Astrocyte of the hippocampus (primary cell): ENCODE measurements at regions not wholly inside any gene's neighbourhood (a gene's known extent, or its start where the extent isn't known, plus 50 kb on each side); places are given as distances from the start of the nearest gene placed in this dataset.
"Not testable (repeated sequence)": the region's sequence is repeated elsewhere in the genome, so short reads cannot be mapped to it uniquely, and the experiment has no call there.

Experiments used
- DNase-seq: peaks from one replicate; pipeline ENCODE4 v3.0.0; 2011; ENCODE audit warnings: low read depth, low spot score

GRCh38 chr6:22095836-22096235 is 201.0 kb downstream of the PRL start:
- DNase-seq: no peak

GRCh38 chr6:22098601-22099031 is 198.2 kb downstream of the PRL start:
- no peak for DNase-seq

- peak; percentile 56 for DNase-seq
These were observed 197.6 kb downstream of the PRL start for GRCh38 chr6:22099231-22099630.

GRCh38 chr6:22099923-22100322 is 196.9 kb downstream of the PRL start:
- peak; percentile 49 for DNase-seq

GRCh38 chr6:22101163-22101562 is 195.7 kb downstream of the PRL start:
- no peak for DNase-seq

GRCh38 chr6:22102671-22103070 is 194.2 kb downstream of the PRL start:
- no peak for DNase-seq

- DNase-seq: no peak
These were observed 190.4 kb downstream of the PRL start for GRCh38 chr6:22106451-22106850.

GRCh38 chr6:22106961-22107360 is 189.9 kb downstream of the PRL start:
- no peak for DNase-seq

- DNase-seq: peak; percentile 33
These were observed 188.6 kb downstream of the PRL start for GRCh38 chr6:22108199-22108598.

GRCh38 chr6:22110061-22110460 is 186.8 kb downstream of the PRL start:
- DNase-seq: no peak

- DNase-seq: peak; percentile 22
These were observed 184.4 kb downstream of the PRL start for GRCh38 chr6:22112461-22112860.

- DNase-seq: peak; percentile 94
These were observed 183.6 kb downstream of the PRL start for GRCh38 chr6:22113026-22113766.

- DNase-seq: no peak
These were observed 181.3 kb downstream of the PRL start for GRCh38 chr6:22115559-22115958.

GRCh38 chr6:22117631-22118030 is 179.2 kb downstream of the PRL start:
- no peak for DNase-seq

- no peak for DNase-seq
These were observed 177.3 kb downstream of the PRL start for GRCh38 chr6:22119500-22119899.

GRCh38 chr6:22124756-22125155 is 172.1 kb downstream of the PRL start:
- DNase-seq: no peak

GRCh38 chr6:22126910-22127309 is 169.9 kb downstream of the PRL start:
- no peak for DNase-seq

- no peak for DNase-seq
These were observed 167.1 kb downstream of the PRL start for GRCh38 chr6:22129751-22130150.

- DNase-seq: no peak
These were observed 164.2 kb downstream of the PRL start for GRCh38 chr6:22132656-22133055.

- no peak for DNase-seq
These were observed 163.5 kb downstream of the PRL start for GRCh38 chr6:22133357-22133756.

- no peak for DNase-seq
These were observed 162.5 kb downstream of the PRL start for GRCh38 chr6:22134308-22134707.

- DNase-seq: no peak
These were observed 161.4 kb downstream of the PRL start for GRCh38 chr6:22135395-22135794.

- DNase-seq: not testable (repeated sequence)
These were observed 156.1 kb downstream of the PRL start for GRCh38 chr6:22140736-22141135.

GRCh38 chr6:22141241-22141745 is 155.5 kb downstream of the PRL start:
- no peak for DNase-seq
